B cell (primary cell): ENCODE measurements at regions not wholly inside any gene's neighbourhood (a gene's known extent, or its start where the extent isn't known, plus 50 kb on each side); places are given as distances from the start of the nearest gene placed in this dataset.

Experiments used
- ATAC-seq: fragments of 200-7000 bp; cut with Tn5 transposase; one replicate; pipeline ENCODE4 v1.10.0; 2021; ENCODE audit warnings: low read depth, mild to moderate bottlenecking, moderate number of reproducible peaks, moderate library complexity
- CTCF ChIA-PET: fragments of 350-600 bp; sonication (Branson Sonifier 250); formaldehyde crosslinking; loops from one replicate; lab custom pipeline; 2021; ENCODE audit warnings: antibody characterized with exemption, inconsistent platforms; lab: Charles Lee
- POLR2A ChIA-PET: fragments of 350-600 bp; sonication (Branson Sonifier 250); formaldehyde crosslinking; loops from one replicate; lab custom pipeline; 2021; ENCODE audit warnings: antibody characterized with exemption; lab: Charles Lee
- DNase-seq: peaks from one replicate; pipeline ENCODE4 v3.0.0; 2013
- H2AFZ ChIP-seq: 2 replicates; pipeline ENCODE4 v1.6.1; 2012; ENCODE audit warnings: mild to moderate bottlenecking, low read depth, low read length; ENCODE audit not compliant: insufficient read depth, poor library complexity, severe bottlenecking
- H3K27ac ChIP-seq, 2 donors: 1 replicate in 1 of 2; 2 replicates in 1 of 2; pipeline ENCODE4 v1.5.1; 2012 to 2013; ENCODE audit warnings: low read length in 2 of 2, mild to moderate bottlenecking in 2 of 2, moderate library complexity in 1 of 2
- H3K27me3 ChIP-seq, 4 experiments: fragments of 200-600 bp in 1 of 4; sonication (generic) in 1 of 4; replicated peaks in 1 of 4; 1 replicate in 2 of 4; 2 replicates in 2 of 4; pipeline versions ENCODE4 v1.6.1 to v1.7.0; 2013 to 2016; ENCODE audit warnings: low read length in 3 of 4, mild to moderate bottlenecking in 2 of 4, mixed read lengths in 1 of 4, moderate library complexity in 1 of 4; ENCODE audit not compliant: insufficient read depth in 4 of 4, control insufficient read depth in 3 of 4; ENCODE audit errors: control extremely low read depth in 1 of 4
- H3K36me3 ChIP-seq, 2 experiments: replicated peaks in 1 of 2; 1 replicate in 1 of 2; 2 replicates in 1 of 2; pipeline versions ENCODE4 v1.6.1 to v1.7.1; 2013; ENCODE audit warnings: low read length in 1 of 2; ENCODE audit not compliant: insufficient read depth in 2 of 2, control insufficient read depth in 1 of 2; ENCODE audit errors: control extremely low read depth in 1 of 2, extremely low read depth in 1 of 2
- H3K4me1 ChIP-seq, 2 donors: fragments of 200-600 bp in 1 of 2; sonication (generic) in 1 of 2; 1 replicate in 1 of 2; 2 replicates in 1 of 2; pipeline versions ENCODE4 v1.5.1 to v1.6.1; 2013 to 2017; ENCODE audit warnings: low read length in 2 of 2; ENCODE audit not compliant: control insufficient read depth in 2 of 2, insufficient read depth in 2 of 2
- H3K4me2 ChIP-seq: replicated peaks from 2 replicates; pipeline ENCODE3; 2012; ENCODE audit warnings: mild to moderate bottlenecking, low read depth, low read length; ENCODE audit not compliant: poor library complexity, severe bottlenecking
- H3K4me3 ChIP-seq, 5 experiments: fragments of 200-600 bp in 1 of 5; sonication (generic) in 1 of 5; 1 replicate in 3 of 5; 2 replicates in 2 of 5; pipeline versions ENCODE4 v1.5.1 to v1.7.0; 2011 to 2016; ENCODE audit warnings: low read length in 4 of 5, mild to moderate bottlenecking in 4 of 5, low read depth in 2 of 5, control low read depth in 1 of 5, moderate library complexity in 1 of 5; ENCODE audit not compliant: insufficient read depth in 1 of 5; ENCODE audit errors: control extremely low read depth in 1 of 5, extremely low read depth in 1 of 5
- H3K79me2 ChIP-seq: fragments of 200-600 bp; sonication (generic); one replicate; pipeline ENCODE4 v1.6.0; 2016; ENCODE audit warnings: low read length; ENCODE audit not compliant: control insufficient read depth, insufficient read depth
- H3K9ac ChIP-seq: fragments of 200-600 bp; sonication (generic); 2 replicates; pipeline ENCODE4 v1.6.1; 2017; ENCODE audit warnings: mild to moderate bottlenecking, low read length, moderate library complexity
- H3K9me3 ChIP-seq, 3 donors: one replicate each; pipeline versions ENCODE4 v1.6.1 to v1.7.1; 2013; ENCODE audit warnings: low read length in 2 of 3; ENCODE audit not compliant: control insufficient read depth in 2 of 3, insufficient read depth in 1 of 3; ENCODE audit errors: control extremely low read depth in 1 of 3
- H4K20me1 ChIP-seq: 2 replicates; pipeline ENCODE4 v1.6.0; 2012; ENCODE audit warnings: mild to moderate bottlenecking, low read length; ENCODE audit not compliant: insufficient read depth, control insufficient read depth, poor library complexity, severe bottlenecking
- H3K27ac Mint-ChIP-seq: one replicate; pipeline ENCODE4 v1.8.0; 2021; ENCODE audit warnings: mixed read lengths
- H3K27me3 Mint-ChIP-seq: one replicate; pipeline ENCODE4 v1.8.0; 2021; ENCODE audit warnings: mixed read lengths
- H3K4me1 Mint-ChIP-seq: one replicate; pipeline ENCODE4 v1.8.0; 2021; ENCODE audit warnings: mixed read lengths
- H3K4me3 Mint-ChIP-seq: one replicate; pipeline ENCODE4 v1.8.0; 2021; ENCODE audit warnings: mixed read lengths
- H3K9me3 Mint-ChIP-seq: one replicate; pipeline ENCODE4 v1.8.0; 2022; ENCODE audit warnings: mixed read lengths; ENCODE audit not compliant: insufficient read depth
- EZH2 ChIP-seq: IDR thresholded peaks from 2 replicates; pipeline ENCODE4 v1.6.1; 2012; ENCODE audit warnings: borderline replicate concordance, low read depth, mild to moderate bottlenecking, moderate library complexity, low read length; ENCODE audit not compliant: insufficient read depth, poor library complexity, severe bottlenecking
- WGBS: methylation state at CpG from one replicate; pipeline ENCODE4 v1.1.5; 2013; ENCODE audit warnings: missing lambda C conversion rate; ENCODE audit not compliant: insufficient coverage; 5-methylcytosine and 5-hydroxymethylcytosine counted together
- intact Hi-C: fragments of 100-400 bp; cut with micrococcal nuclease; formaldehyde crosslinking; loops from one replicate; pipeline ENCODE4 v1.10.0; 2022
- TF ChIP-seq, protein P1 (sequence below): fragments of 200-600 bp; IDR thresholded peaks from one replicate; pipeline ENCODE4 v1.8.0; 2022; ENCODE audit warnings: antibody characterized with exemption, mild to moderate bottlenecking

DNA sequence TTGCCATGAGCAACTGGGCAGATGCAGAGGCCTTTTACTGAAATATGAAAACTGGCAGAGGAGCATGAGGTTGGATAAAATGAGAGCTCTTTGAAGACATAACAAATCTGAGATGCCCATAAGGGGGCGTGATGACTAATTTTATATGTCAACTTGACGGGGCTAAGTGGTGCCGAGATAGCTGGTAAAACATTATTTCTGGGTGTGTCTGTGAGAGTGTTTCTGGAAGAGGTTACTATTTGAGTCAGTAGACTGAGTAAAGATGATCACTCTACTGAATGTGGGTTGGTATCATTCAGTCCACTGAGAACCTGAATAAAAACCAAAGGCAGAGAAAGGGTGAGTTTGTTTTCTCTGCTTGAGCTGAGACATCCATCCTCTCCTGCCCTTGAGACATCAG lies 454.2 kb downstream of the NPIPA7 start:
- Histone ChIP-seq H3K27ac (no peak overlapping the region), H3K27me3 (peaks cover 0 to 3% (median 1%) of the 10 kb centered on the region in 4 experiments), H3K9me3 (no peaks in the 10 kb centered on the region), H3K4me1 (no peaks in the 10 kb centered on the region), H3K9ac (no peak overlapping the region), H3K79me2 (no peaks in the 10 kb centered on the region), H4K20me1 (no peaks in the 10 kb centered on the region), H3K4me3 (no peak overlapping the region), H3K4me2 (no peak overlapping the region), H2AFZ (no peak overlapping the region), H3K36me3 (no peaks in the 10 kb centered on the region)
- Mint-ChIP-seq H3K9me3 (no peaks in the 10 kb centered on the region), H3K4me1 (no peaks in the 10 kb centered on the region), H3K27me3 (peaks cover 25% of the 10 kb centered on the region), H3K27ac (no peak overlapping the region), H3K4me3 (no peak overlapping the region)
- 77% methylated on average over 3 of the region's 3 CpGs for WGBS
- ChIA-PET CTCF (no interaction called here), POLR2A (no interaction called here)
- intact Hi-C loops = no loop called here
- DNase-seq (no peak), ATAC-seq (no peak)
- no peak for TF ChIP-seq EZH2
- TF ChIP-seq, protein P1, sequence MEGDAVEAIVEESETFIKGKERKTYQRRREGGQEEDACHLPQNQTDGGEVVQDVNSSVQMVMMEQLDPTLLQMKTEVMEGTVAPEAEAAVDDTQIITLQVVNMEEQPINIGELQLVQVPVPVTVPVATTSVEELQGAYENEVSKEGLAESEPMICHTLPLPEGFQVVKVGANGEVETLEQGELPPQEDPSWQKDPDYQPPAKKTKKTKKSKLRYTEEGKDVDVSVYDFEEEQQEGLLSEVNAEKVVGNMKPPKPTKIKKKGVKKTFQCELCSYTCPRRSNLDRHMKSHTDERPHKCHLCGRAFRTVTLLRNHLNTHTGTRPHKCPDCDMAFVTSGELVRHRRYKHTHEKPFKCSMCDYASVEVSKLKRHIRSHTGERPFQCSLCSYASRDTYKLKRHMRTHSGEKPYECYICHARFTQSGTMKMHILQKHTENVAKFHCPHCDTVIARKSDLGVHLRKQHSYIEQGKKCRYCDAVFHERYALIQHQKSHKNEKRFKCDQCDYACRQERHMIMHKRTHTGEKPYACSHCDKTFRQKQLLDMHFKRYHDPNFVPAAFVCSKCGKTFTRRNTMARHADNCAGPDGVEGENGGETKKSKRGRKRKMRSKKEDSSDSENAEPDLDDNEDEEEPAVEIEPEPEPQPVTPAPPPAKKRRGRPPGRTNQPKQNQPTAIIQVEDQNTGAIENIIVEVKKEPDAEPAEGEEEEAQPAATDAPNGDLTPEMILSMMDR = no peak

DNA sequence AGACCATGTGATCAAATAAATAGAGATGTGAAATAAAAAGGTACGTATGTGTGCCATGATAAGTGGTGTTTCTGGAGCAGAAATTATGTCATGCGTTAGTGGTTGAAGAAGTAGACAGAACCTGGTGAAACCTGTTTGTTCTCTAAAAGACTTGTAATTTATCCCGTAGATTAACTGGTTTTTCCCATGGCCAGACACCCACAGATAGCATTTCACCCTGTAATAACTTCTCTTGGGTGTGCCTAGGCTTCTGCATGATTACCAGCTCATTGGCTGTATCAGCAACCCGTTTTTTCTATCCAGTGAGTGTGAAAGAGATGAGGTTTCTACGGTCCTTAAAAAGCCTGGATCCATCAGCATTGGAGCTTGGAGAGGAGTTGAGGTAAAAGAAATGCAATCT lies 471.3 kb downstream of the NPIPA7 start:
- DNase-seq = no peak
- Mint-ChIP-seq H3K4me3 (no peak overlapping the region), H3K9me3 (no peaks in the 10 kb centered on the region), H3K27me3 (peaks cover 23% of the 10 kb centered on the region), H3K27ac (no peak overlapping the region), H3K4me1 (no peaks in the 10 kb centered on the region)
- Histone ChIP-seq H3K27me3 (no peaks in the 10 kb centered on the region), H3K27ac (no peak overlapping the region), H4K20me1 (no peaks in the 10 kb centered on the region), H3K9me3 (no peaks in the 10 kb centered on the region), H3K9ac (no peak overlapping the region), H3K4me2 (no peak overlapping the region), H3K4me3 (no peak overlapping the region), H3K4me1 (no peaks in the 10 kb centered on the region), H3K79me2 (no peaks in the 10 kb centered on the region), H3K36me3 (no peaks in the 10 kb centered on the region), H2AFZ (no peak overlapping the region)
- 80% methylated on average over 4 of the region's 5 CpGs for WGBS
- intact Hi-C loops = no loop called here
- TF ChIP-seq, protein P1 = no peak
- TF ChIP-seq EZH2 = no peak
- ATAC-seq = no peak
- ChIA-PET POLR2A (no interaction called here), CTCF (no interaction called here)
